ENCODE measurements at regions not wholly inside any gene's neighbourhood (a gene's known extent, or its start where the extent isn't known, plus 50 kb on each side); places are given as distances from the start of the nearest gene placed in this dataset.

GRCh38 chr20:57934007-57934805 lies 224.4 kb upstream of the PMEPA1 start:
- no peak for TF ChIP-seq CTCF (IDR thresholded peaks at IDR 0.05; ENCODE audit: insufficient read depth, low read length, poor library complexity, severe bottlenecking)
- no peak for TF ChIP-seq EZH2phosphoT487 (conservative IDR thresholded peaks at IDR 0.05; ENCODE audit: low read length)
